ENCODE measurements at regions not wholly inside any gene's neighbourhood (a gene's known extent, or its start where the extent isn't known, plus 50 kb on each side); places are given as distances from the start of the nearest gene placed in this dataset.
"Not testable (repeated sequence)": the region's sequence is repeated elsewhere in the genome, so short reads cannot be mapped to it uniquely, and the experiment has no call there.

DNA sequence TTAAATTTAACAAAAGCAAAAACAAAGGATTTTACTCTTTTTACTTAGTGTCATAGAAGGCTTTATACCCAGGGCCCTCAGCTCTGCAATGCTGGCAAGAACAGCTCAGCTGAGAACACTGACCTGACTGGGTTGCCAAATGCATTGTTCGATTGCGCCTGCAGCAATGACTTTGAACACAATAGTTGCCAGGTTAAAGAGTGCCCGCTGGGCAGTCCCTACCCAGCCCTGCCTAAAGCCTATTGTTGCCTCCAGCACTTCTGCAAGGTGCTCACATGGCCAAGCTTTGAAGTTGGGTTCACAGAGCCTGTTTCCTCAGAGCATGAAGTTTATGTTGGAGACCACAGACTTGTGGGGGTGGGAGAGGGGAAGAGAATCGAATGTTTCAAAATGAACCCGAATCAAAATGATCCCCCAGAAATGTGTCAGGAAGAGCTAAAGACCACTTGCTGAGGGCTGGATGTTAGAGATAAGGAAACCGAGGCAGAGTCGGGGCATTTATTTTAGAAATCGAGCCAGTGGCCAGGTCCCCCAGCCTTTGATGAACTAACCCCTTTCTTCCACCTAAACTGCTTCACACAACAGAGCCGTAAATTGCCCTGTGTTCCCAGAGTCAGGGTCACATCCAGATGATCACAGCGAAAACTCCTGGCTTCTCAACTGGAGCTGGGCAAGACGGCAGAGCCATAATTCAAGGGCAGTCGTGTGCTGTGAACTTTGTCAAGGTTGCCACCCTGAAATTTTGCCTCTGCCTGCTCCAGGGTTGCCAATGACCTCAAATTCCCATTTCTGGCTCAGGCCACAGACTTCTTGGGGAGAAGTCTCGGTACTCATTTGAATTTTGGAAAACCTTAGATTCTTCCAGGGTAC lies 55.0 kb downstream of the FOXA2 start:
- DNase-seq (ENCODE audit: low read depth in 2 of 2), result no peak

GRCh38 chr20:22526512-22527012 lies 57.8 kb downstream of the FOXA2 start:
- no peak for DNase-seq (ENCODE audit: low read depth in 2 of 2)

DNA sequence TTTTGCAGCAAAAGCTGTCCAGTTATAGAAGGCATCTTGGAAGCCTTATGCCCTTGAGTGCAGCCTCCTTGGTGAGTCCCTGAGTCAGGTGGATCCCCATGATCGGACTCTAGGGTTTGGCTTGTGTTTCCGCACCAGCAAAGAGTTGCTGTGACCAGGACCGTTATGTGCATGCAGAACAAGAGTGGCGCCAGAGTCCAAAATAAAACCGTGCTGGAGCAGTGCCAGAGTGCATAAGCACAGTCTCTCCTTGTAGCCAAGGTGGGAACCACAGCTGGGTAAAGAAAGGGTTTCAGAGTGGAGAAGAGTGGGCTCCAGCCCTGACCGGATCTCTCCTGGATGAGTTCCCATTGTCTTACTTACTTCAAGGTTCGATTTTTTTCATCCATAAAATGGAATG lies 58.6 kb downstream of the FOXA2 start:
- no peak for DNase-seq (ENCODE audit: low read depth in 2 of 2)

DNA sequence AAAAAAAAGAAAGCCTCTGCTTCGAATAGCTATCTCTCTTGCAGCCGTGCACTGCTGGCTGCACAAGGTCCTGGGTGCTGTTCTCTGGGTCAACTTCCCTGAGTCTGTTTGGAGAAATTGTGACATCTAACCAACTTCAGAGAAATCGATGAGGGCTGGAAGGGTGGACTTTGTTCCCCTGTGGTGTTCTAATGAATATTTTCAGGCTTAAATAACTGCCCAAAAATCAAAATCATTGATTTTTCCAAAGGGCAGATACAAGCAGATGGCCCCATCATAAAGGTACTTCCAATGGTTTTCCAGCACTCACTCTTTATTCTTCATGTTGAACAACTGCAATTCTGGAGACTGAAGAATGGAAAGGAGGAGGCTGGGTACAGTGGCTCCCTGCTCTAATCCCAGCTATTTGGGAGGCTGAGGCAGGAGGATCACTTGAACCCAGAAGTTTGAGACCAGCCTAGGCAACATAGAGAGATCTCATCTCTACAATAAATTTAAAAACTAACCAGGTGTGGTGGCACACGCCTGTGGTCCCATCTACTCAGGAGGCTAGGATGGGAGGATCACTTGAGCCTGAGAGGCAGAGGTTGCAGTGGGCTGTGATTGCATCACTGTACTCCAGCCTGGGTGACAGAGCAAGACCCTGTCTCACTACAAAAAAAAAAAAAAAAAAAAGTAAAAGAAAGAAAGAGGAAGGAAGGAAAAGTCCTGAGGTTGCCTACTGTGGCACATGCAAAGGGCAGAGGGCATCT lies 59.1 kb downstream of the FOXA2 start:
- DNase-seq (ENCODE audit: low read depth in 2 of 2), result no peak

DNA sequence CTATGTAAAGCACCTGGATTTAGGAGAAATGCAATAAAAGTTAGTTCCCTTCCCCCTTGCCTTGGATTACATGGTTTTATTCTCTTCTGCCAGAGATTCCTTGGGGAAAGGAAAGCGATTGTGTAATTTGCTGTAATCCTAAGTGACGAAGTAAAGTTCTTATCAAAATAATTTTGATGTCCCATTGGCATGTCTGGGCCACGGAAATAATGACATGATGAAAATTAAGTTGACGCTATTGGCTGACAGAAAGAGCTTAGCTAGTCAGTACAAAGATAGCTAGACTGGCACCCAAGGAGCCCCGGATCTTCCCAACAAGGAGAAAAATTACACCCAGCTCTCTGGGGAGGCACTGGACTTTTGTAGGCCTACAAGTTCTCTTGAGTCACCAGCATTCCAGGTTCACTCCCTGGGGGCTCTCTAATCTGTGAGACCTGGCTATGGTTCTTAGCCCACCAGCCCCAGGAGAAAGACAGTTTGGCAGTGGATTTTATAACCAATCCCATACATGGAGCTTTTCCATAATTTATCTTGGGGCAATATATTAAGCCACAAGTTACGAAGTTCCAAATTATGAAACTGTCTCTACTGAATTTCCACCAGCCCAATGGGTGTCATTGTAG lies 59.9 kb downstream of the FOXA2 start:
- DNase-seq (ENCODE audit: low read depth in 2 of 2), result no peak

- DNase-seq (ENCODE audit: low read depth in 2 of 2), result no peak
Measured at GRCh38 chr20:22523499-22524392, 60.6 kb downstream of the FOXA2 start.

DNA sequence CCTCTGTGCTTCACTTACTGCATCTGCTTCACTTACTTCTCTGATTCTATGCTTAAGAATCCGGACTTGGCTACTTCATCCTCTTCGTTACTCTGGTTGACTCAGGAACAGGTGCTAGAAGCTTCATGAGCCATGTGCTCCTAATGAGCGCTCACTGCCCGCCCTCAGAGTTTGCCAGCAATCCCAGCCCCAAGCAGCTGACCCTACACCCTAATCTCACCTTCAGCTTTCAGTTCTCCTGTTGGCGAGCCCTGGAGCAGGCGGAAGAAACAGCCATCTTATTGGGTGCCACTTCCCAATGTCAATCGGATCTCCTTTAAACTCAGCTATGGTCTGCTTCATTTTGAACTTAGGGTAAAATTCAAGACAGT lies 61.3 kb downstream of the FOXA2 start:
- no peak for DNase-seq (ENCODE audit: low read depth in 2 of 2)

DNA sequence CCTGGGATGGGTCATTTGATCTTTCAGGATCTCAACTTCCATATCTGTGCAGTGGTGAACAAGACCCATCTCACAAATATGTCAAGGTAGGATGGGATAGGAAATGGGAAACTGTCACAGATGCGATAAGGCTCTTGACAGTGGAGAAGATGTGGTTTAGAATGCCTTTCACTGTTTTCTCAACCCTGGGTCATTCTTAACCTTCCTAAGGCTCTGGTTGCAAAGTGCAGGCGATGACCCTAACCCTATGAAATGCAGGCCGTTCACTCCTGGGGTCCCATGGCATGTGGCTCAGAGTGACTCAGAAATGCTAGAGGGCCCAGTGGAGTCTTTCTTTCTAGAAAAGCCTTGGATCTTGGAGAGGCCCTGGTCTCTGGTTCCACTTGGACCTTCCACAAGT lies 61.7 kb downstream of the FOXA2 start:
- DNase-seq (ENCODE audit: low read depth in 2 of 2), result no peak

DNA sequence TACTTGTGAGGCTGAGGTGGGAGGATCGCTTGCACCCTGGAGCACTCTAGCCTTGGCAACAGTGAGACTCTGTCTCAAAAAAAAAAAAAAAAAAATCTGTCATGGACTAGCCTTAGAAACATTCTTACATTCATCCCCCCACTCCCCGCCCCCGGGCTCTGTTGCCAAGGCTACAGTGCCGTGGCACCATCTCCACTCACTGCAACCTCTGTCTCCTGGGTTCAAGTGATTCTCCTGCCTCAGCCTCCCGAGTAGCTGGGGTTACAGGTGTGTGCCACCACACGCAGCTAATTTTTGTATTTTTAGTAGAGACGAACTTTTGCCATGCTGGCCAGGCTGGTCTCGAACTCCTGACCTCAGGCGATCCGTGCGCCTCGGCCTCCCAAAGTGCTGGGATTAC lies 62.4 kb downstream of the FOXA2 start:
- DNase-seq (ENCODE audit: low read depth in 2 of 2), result not testable (repeated sequence)

DNA sequence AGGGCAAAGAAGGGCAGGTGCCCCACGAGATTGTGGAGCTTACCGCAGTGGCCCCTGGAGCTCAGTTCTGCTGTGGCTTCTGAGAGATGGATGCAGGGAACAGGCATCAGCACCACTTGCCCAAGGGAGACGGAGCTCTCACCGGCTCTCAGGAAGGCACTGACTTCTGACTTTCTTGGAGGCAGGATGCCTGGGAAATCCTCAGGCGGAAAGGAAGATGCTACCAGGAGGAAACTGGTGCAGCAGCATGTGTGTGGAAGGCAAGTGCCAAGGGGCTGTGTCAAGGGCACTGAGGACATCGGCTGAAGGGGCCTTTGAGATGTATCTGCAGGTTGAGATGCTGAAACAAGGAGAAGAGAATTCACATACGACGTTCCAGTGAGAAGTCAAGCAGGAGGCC lies 64.0 kb downstream of the FOXA2 start:
- no peak for DNase-seq (ENCODE audit: low read depth in 2 of 2)

DNA sequence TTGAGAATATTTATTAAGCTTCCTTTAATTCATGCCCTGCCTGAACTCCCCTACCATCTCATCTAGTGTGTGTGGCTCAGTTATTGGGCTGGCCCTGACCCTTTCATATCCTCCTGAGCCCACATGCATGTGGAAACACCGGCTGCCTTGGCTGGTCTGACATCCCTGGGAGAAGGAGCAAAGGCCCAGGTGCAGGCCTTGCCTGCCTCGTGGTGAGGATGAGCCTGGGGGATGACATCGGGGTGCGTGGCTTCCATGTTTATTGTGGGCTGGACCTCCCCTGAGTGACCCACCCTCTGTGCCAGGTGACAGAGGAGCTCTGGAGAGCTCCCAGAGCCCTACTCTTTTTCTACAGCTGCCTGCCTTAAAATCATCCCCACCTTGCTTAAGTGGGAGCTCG lies 69.1 kb downstream of the FOXA2 start:
- DNase-seq (ENCODE audit: low read depth in 2 of 2), result no peak

DNA sequence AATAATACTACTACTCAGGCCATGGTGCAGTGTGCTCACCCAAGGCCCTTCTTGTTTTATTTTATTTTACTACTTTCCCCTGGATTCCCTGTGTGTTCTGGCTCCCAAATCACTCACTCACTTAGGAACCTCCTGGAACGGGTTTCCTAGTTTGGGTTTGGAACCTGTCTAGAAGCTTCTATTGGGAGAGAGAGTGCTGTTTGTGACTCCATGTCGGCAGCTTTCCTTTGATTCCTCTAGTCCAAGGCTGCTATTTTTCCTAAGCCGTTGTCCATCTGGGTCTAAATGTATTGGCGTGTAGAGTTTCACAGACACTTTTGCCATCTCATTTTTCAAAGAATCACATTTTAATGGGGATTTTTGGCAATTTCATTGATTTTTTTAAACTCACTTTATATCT lies 70.8 kb downstream of the FOXA2 start:
- DNase-seq (ENCODE audit: low read depth in 2 of 2), result no peak

DNA sequence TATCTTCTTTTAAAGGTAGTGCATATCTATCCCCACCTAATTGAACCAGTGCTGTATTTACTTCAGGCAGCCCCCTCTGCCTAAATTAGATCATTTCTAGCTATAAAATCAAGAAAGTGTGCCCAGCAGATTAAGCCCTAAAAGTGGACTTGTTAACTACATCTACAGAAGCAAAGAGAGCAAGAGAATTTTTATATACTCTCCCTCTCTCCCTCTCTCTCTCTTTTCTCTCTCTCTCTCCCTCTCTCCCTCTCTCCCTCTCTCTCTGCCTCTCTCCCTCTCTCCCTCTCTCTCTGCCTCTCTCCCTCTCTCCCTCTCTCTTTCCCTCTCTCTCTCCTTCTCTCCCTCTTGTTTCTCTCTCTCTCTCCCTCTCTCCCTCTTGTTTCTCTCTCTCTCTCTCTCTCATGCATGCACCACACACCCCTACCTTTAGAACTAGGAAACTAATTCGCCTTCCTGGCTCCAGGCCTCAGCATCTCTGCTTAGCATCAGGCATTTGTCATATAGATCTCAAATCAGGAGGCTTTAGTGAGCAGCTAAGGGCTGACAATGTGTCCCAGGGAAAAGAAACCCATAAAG lies 71.4 kb downstream of the FOXA2 start:
- DNase-seq (ENCODE audit: low read depth in 2 of 2), result no peak

DNA sequence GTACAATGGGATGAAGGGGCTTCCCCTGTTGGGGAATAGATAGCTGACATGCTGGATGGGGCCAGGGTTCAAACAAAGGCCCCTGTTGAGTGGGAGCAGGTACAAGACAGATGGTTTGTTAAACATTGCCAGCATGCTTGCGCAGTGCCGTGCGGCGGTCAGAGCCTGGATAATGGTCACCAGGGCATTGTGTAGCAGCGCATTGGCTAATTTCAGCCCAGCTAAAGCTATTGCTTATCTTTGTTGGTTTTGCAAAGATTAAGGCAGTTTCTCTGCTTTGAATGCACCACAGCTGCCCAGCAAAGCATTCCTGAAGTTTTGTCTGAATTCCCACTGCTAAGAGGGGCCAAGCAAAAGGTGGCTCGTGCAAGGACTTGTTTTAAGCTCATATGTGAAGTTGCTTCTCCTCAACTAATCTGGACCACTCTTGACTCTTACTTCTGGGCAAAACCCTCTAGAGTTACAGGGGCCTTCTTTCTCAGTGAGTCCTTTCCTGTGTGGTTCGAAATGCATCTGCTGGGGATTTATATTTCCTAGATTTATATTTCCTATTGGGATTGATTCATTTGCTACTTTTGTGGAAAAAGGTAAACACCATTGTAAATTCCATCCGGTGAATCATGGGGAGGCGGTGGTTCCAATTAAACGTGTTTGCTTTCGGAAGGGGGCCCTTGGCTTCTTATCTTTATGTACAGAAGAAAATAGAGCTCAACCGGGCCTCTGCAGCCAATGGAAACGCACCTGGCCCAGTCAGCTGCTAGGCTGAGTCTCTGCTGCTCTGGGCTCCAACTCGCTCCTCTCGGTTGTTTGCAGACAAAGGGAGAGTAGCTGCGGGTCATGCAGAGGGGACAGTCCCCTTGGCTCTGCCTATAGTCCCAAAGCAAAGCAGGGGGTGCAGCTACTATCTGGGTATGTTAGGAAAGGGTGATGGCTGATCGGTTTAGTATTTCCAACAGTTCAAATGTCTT lies 72.1 kb downstream of the FOXA2 start:
- no peak for DNase-seq (ENCODE audit: low read depth in 2 of 2)

DNA sequence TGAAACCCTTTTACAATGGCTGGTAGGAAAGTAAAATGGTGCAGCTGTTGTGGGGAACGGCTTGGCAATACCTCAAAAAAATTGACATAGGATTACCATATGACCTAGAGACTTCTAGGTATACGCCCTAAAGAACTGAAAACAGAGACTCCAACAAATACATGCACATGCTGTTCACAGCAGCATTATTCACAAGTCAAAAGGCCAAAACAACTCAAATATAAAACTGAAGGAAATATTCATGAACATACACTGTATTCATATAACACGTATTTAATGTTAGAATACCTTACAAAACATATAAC lies 74.6 kb downstream of the FOXA2 start:
- no peak for DNase-seq (ENCODE audit: low read depth in 2 of 2)

DNA sequence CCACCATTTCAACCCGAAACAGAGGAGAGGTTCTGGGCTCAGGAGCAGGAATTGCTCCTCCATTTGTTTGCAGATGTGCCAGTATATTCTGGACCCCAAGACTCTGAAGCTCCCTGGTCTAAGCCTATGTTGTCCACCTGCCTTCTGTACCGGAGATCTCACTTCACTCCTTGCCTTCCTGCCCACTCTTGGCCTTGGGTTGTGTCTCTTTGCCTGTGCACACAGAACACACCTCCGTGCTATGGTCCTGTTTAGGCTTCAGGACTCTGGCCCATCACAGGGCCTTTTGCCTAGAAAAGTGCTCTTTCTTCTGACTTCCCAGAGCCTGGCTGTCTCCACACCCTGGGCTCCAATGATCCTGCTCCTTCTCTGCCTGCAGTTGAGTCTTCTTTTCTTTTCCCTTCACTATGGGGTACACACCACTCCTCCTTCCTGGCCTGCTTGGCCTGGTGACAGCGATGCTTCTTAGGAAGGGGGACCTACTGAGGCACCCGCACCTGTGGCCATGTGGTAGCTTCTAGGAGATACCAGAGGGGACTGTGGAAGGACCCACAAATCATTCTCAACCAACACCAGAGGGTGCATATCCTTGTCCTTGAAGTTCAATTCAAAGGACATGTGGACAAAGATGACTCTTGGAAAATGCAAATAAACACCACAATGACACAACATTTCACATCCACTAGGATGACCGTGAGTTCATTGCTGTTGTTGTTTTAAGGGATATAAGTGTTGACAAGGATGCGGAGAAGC lies 75.1 kb downstream of the FOXA2 start:
- no peak for DNase-seq (ENCODE audit: low read depth in 2 of 2)

- DNase-seq (ENCODE audit: low read depth in 2 of 2), result no peak
Measured at GRCh38 chr20:22508426-22508825, 75.9 kb downstream of the FOXA2 start.

- DNase-seq (ENCODE audit: low read depth in 2 of 2), result no peak
Measured at GRCh38 chr20:22507240-22507961, 77.0 kb downstream of the FOXA2 start.

- DNase-seq (ENCODE audit: low read depth in 2 of 2), result no peak
Measured at GRCh38 chr20:22506827-22507226, 77.5 kb downstream of the FOXA2 start.

Data from stimulated activated CD4-positive, alpha-beta T cell treated with anti-CD3 and anti-CD28 coated beads, Interleukin-1b, Interleukin-23, amount 100 ng/mL, for 4 hours (primary cell).